Stimulated activated naive CD8-positive, alpha-beta T cell treated with anti-CD3 and anti-CD28 coated beads, Interleukin-15, amount 100 ng/mL, for 72 hours (primary cell): ENCODE measurements at regions not wholly inside any gene's neighbourhood (a gene's known extent, or its start where the extent isn't known, plus 50 kb on each side); places are given as distances from the start of the nearest gene placed in this dataset.

Experiments
- ATAC-seq: fragments of 150-1000 bp; cut with Tn5 transposase; 2 replicates; pipeline ENCODE4 v1.10.0; 2021; ENCODE audit warnings: mild to moderate bottlenecking, moderate library complexity
- DNase-seq, 2 donors: peaks; one replicate each; pipeline ENCODE4 v3.0.0; 2021 to 2022
- H3K27ac Mint-ChIP-seq, 2 donors: one replicate each; pipeline ENCODE4 v1.8.0; 2022; ENCODE audit warnings: mild to moderate bottlenecking in 2 of 2, mixed read lengths in 2 of 2, moderate library complexity in 2 of 2
- H3K27me3 Mint-ChIP-seq: one replicate; pipeline ENCODE4 v1.8.0; 2022; ENCODE audit warnings: mixed read lengths
- H3K4me1 Mint-ChIP-seq: one replicate; pipeline ENCODE4 v1.8.0; 2022; ENCODE audit warnings: mild to moderate bottlenecking, mixed read lengths
- H3K4me3 Mint-ChIP-seq, 2 donors: one replicate each; pipeline ENCODE4 v1.8.0; 2022; ENCODE audit warnings: mild to moderate bottlenecking in 2 of 2, mixed read lengths in 2 of 2, moderate library complexity in 1 of 2
- H3K9me3 Mint-ChIP-seq, 2 donors: one replicate each; pipeline ENCODE4 v1.8.0; 2022; ENCODE audit warnings: mixed read lengths in 2 of 2

DNA sequence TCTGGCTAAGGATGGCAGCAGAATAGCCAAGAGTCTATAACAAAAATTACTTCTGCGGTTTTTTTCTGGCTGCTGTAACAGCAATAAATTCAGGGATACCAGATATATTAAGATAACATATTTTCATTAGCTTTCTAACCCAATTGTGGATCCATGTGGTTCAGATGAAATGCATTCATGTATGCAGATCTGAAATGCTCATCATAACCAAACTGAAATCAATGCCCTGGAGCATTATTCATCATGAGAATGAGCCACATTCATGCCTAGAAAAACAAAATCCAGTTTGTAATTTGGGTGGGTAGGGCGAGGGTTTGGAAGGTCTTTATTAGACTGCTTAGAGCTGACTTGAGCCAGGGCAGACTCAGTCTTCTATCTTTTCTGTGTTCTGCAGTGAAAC lies 69.8 kb upstream of the SEMA3A start:
- Mint-ChIP-seq H3K27ac (no peak overlapping the region), H3K4me1 (no peaks in the 10 kb centered on the region), H3K9me3 (no peaks in the 10 kb centered on the region), H3K4me3 (no peak overlapping the region), H3K27me3 (no peaks in the 10 kb centered on the region)
- ATAC-seq (no peak), DNase-seq (no peak)

DNA sequence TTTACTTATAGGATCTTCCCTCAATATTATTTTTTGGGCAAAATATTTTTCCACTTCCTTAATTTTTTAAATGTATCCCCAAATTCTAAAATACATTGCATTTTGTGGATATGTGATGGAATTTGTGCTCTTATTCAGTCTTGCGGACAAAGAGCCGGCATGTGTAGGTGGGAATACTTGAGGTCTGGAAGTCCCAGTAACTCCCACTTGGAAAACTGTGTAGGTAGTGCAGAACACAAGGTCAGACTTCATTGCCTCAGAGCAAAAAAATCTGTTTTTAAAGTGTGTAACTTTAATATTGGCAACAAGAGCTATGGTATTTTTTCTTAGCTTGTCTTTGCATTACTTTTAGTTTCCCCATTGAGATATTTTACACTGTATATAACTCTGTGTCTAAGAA lies 68.5 kb upstream of the SEMA3A start:
- H3K27ac Mint-ChIP-seq = no peak overlapping the region
- H3K4me1 Mint-ChIP-seq = no peaks in the 10 kb centered on the region
- DNase-seq = no peak
- ATAC-seq = no peak
- no peaks in the 10 kb centered on the region for H3K27me3 Mint-ChIP-seq
- no peaks in the 10 kb centered on the region for H3K9me3 Mint-ChIP-seq
- no peak overlapping the region for H3K4me3 Mint-ChIP-seq

DNA sequence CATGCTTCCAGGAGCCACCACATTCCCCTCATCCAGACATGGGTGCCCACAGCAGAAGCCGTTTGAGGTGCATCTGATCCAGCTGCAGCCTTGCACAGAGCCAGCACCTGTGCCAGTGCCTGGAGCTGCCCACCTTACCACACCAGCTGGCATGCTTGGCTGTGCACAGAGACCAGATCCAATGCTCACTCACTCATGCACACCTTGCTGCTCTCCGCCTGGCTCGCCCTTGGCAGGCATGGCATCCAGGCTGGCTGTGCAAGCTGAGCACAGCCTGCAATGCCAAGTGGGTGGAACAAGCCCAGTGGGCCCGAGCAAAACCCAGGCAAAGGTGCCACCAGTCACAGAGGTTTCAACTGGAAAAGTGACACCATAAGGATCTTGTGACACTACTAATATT lies 66.9 kb upstream of the SEMA3A start:
- H3K4me3 Mint-ChIP-seq = no peak overlapping the region
- no peaks in the 10 kb centered on the region for H3K27me3 Mint-ChIP-seq
- no peaks in the 10 kb centered on the region for H3K9me3 Mint-ChIP-seq
- no peaks in the 10 kb centered on the region for H3K4me1 Mint-ChIP-seq
- ATAC-seq = no peak
- no peak for DNase-seq
- H3K27ac Mint-ChIP-seq = no peak overlapping the region

DNA sequence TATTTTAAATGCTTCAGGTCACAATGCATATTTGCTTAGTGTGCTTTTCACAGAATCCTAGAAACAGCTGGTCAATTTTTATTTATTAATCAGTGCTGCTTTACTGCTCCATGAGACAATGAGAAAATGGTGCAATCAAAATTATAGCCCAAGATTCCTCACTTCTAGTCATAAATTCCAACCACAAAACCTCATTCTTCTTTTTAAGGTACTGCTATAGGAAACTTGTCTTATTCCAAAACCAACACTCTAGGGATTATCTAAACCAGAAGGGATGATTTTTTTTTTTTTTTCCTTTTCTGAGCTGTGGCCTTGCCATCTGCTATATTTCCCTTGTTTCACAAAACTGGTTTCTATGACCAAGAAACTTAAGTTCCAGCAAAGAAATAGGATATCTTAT lies 64.0 kb upstream of the SEMA3A start:
- H3K4me3 Mint-ChIP-seq = no peak overlapping the region
- DNase-seq (no peak), ATAC-seq (no peak)
- no peaks in the 10 kb centered on the region for H3K9me3 Mint-ChIP-seq
- no peaks in the 10 kb centered on the region for H3K4me1 Mint-ChIP-seq
- no peak overlapping the region for H3K27ac Mint-ChIP-seq
- H3K27me3 Mint-ChIP-seq = no peaks in the 10 kb centered on the region

DNA sequence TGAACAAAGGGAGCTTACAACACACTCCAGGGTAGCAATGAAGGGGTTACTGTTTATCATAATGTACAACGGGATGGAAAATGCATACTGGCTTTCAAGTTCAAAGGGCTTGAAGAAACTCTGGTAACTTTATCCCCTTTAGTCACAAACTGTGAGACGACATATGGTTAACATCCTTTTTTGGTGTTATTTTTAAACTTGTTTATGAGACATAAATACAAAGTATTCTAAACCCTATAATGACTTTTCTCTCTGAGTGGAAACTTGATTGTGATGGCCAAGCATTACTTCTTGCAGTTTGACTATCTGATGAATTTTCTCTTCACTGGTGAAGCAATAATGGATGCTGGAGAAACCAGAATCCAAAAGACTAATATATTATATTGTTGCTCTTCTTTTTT lies 62.0 kb upstream of the SEMA3A start:
- DNase-seq = no peak
- Mint-ChIP-seq H3K4me3 (no peak overlapping the region), H3K27ac (no peak overlapping the region), H3K27me3 (no peaks in the 10 kb centered on the region), H3K9me3 (no peaks in the 10 kb centered on the region), H3K4me1 (no peaks in the 10 kb centered on the region)
- no peak for ATAC-seq

DNA sequence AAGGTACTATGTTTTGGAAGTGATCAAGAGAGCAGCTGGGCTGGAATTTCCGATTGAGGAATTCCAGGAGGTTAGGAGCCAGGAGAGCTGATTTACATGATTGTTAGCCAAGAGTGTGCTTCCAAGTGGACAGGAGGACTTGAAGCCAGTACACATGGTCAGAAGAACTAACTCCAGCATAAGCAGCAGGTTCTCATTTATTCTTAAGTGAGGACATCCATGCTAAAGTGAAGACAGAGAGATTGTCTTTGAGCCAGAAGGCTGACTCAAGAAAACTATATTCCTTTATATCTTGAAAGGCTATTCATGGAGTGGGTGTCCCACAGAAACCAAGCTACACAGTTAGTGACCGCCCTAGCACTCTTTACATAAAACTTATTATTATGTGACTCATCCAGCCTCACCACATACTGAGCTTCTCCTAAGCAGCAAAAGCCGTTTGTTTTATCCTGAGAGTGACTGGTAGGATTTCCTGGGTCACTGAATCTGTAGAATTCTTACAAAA lies 56.7 kb upstream of the SEMA3A start:
- no peaks in the 10 kb centered on the region for H3K4me1 Mint-ChIP-seq
- no peaks in the 10 kb centered on the region for H3K27me3 Mint-ChIP-seq
- no peaks in the 10 kb centered on the region for H3K9me3 Mint-ChIP-seq
- H3K27ac Mint-ChIP-seq = no peak overlapping the region
- no peak for DNase-seq
- no peak for ATAC-seq
- H3K4me3 Mint-ChIP-seq = no peak overlapping the region

DNA sequence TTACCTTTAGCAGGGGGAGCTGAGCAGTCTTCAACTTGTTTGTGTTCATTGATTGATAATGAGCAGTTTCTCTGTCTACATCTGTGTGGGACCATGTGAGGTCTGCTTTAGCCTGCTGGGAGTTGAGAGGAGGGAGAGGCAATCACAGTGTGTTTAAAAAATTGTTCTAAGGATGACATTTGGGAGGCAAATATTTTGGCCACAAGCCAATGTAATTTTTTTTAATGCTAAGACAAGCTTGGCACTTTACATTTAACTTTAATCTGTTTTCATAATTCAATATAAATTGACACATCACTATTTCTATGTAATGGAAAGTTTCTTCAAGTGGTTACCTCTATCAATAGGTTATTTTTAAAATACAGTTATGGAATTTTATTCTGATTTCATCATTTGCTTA lies 55.9 kb upstream of the SEMA3A start:
- no peaks in the 10 kb centered on the region for H3K27me3 Mint-ChIP-seq
- ATAC-seq = no peak
- DNase-seq = no peak
- no peak overlapping the region for H3K27ac Mint-ChIP-seq
- peaks cover 0 to 1% of the 10 kb centered on the region in 2 donors for H3K9me3 Mint-ChIP-seq
- no peaks in the 10 kb centered on the region for H3K4me1 Mint-ChIP-seq
- no peak overlapping the region for H3K4me3 Mint-ChIP-seq

DNA sequence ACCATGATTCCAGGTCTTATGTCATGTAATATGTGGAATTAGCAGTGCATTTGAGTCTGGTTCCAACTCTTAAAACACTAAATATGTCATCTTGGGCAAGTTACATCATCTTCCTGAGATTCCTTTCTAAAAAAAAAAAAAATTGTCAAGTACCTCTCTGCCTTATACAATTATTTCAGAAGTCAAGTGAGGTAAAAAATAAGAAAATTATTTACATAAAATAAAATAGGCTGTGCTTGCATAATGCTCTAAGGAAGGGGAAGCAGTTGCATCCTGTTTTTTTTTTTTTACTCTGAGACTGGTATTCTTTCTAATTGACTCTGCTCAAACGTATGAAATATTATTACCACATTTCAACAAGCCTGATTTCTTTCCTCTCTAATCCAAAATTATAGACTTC lies 55.1 kb upstream of the SEMA3A start:
- no peaks in the 10 kb centered on the region for H3K4me1 Mint-ChIP-seq
- H3K4me3 Mint-ChIP-seq = no peak overlapping the region
- no peak overlapping the region for H3K27ac Mint-ChIP-seq
- no peak for DNase-seq
- H3K27me3 Mint-ChIP-seq = no peaks in the 10 kb centered on the region
- H3K9me3 Mint-ChIP-seq = peaks cover 7 to 8% of the 10 kb centered on the region in 2 donors
- no peak for ATAC-seq

DNA sequence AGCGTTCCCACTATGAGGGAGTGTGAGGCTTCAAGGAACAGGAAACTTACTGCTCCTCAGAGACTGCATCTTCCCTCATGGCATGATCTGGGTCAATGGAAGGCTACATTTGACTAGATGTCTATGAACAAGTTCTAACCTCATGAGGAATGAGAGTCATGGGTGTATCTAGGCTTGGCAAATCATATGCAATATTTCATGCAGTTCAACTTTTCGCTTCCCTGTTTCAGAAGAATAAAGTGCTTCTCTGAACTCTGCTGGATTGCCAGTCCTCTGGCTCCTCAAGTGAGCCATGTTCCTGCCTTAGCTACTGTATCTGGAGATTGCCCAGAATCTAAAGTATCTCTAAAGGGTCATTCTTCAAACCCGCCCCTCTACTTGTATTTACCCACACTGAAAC lies 54.3 kb upstream of the SEMA3A start:
- ATAC-seq = no peak
- H3K4me1 Mint-ChIP-seq = no peaks in the 10 kb centered on the region

DNA sequence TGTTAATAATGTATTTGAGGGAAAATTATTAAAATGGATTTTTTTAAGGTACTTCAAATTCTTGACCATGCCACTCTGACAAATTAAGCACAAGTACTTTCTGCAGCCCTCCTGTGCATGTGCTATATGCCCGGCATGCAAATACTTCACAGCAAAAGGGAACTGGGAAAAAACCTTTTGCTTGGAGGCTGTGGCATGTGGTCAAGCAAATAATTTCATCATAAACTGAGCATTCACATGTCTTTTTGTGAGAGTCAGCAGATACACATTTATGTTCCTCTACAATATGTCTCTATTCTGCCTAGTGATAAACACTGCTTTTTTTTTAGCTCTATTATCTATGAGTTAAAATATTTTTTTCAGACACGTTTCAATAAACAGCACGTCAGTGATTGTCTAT lies 53.7 kb upstream of the SEMA3A start:
- ATAC-seq = no peak
- H3K27me3 Mint-ChIP-seq = no peaks in the 10 kb centered on the region

More for the DNA sequence above, 54.3 kb upstream of the SEMA3A start:
- no peak for DNase-seq
- Mint-ChIP-seq H3K4me3 (no peak overlapping the region), H3K27me3 (no peaks in the 10 kb centered on the region), H3K27ac (no peak overlapping the region), H3K9me3 (peaks cover 14 to 15% of the 10 kb centered on the region in 2 donors)

DNA sequence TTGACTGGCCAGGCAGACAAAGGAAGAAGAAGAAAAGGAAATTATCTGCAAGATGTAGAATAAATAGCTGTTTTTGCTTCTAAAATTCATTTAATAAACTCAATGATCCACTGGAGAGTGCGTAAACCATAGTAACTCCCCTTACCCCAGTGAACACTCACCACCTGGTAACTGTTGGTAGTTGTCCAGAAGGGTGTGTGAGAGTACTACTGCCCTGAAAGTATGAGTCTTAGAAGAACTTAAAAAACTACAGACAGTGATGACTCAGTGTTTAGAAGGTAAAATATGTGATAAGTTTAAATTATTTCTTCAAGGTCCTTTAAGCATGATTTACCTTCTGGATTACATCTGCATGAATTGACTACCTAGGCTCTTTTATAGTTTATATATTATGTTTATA lies 53.0 kb upstream of the SEMA3A start:
- no peaks in the 10 kb centered on the region for H3K27me3 Mint-ChIP-seq
- no peak overlapping the region for H3K4me3 Mint-ChIP-seq
- ATAC-seq = no peak
- H3K9me3 Mint-ChIP-seq = peaks cover 27% of the 10 kb centered on the region in 2 donors
- H3K27ac Mint-ChIP-seq = no peak overlapping the region
- no peaks in the 10 kb centered on the region for H3K4me1 Mint-ChIP-seq
- no peak for DNase-seq

More for the DNA sequence above, 53.7 kb upstream of the SEMA3A start:
- H3K4me3 Mint-ChIP-seq = no peak overlapping the region
- H3K27ac Mint-ChIP-seq = no peak overlapping the region
- H3K4me1 Mint-ChIP-seq = no peaks in the 10 kb centered on the region
- H3K9me3 Mint-ChIP-seq = peaks cover 20 to 21% of the 10 kb centered on the region in 2 donors
- DNase-seq = no peak

DNA sequence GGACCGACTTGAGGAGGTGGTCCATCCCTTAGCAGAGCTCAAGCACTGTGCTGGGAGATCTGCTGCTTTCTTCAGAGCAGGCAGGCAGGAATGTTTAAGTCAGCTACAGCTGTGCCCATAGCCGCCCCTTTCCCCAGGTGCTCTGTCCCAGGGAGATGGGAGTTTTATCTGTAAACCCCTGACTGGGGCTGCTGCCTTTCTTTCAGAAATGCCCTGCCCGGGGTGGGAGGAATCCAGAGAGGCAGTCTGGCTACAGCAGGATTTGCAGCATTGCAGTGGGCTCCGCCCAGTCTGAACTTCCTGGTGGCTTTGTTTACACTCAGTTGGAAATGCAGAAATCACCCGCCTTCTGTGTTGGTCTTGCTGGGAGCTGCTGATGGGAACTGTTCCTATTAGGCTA lies 51.2 kb upstream of the SEMA3A start:
- ATAC-seq = no peak
- Mint-ChIP-seq H3K4me3 (no peak overlapping the region), H3K9me3 (peaks cover 37 to 41% of the 10 kb centered on the region in 2 donors), H3K4me1 (no peaks in the 10 kb centered on the region), H3K27me3 (no peaks in the 10 kb centered on the region), H3K27ac (no peak overlapping the region)
- DNase-seq = no peak
